NCI-H128 (cell line): ENCODE measurements at regions not wholly inside any gene's neighbourhood (a gene's known extent, or its start where the extent isn't known, plus 50 kb on each side); places are given as distances from the start of the nearest gene placed in this dataset.

Source experiments
- DNase-seq: peaks from one replicate; lab custom pipeline; 2025; ENCODE audit not compliant: unreplicated experiment; lab: John Stamatoyannopoulos, UW

- no peak for DNase-seq
Measured at GRCh38 chr13:80133631-80134261, 207.2 kb downstream of the SPRY2 start.

- no peak for DNase-seq
Measured at GRCh38 chr13:80132741-80133601, 208.0 kb downstream of the SPRY2 start.

DNA sequence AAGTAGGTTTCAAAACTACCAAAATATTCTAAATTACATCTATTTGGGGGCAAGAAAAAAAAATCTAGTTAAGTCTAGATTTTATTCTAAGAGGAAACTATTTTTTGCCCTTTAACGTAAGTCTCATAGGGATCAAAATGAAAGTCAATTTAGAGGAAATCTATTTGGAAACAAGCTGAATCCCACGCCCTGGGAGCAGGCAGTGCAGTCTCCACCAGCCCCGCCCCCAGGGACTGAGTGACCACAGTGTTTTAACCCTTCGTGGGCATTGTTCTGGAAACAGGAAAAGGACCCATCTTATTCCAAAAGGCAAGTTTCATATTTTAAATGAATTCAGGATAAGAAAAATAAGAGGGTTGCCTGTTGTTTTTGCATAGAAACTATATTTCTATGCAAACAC lies 209.7 kb downstream of the SPRY2 start:
- no peak for DNase-seq

- no peak for DNase-seq
Measured at GRCh38 chr13:80126389-80127068, 214.4 kb downstream of the SPRY2 start.

- no peak for DNase-seq
Measured at GRCh38 chr13:80123945-80124344, 217.0 kb downstream of the SPRY2 start.

GRCh38 chr13:80121038-80121437 lies 219.9 kb downstream of the SPRY2 start:
- DNase-seq: no peak

GRCh38 chr13:80118506-80118905 lies 222.4 kb downstream of the SPRY2 start:
- no peak for DNase-seq

GRCh38 chr13:80118099-80118498 lies 222.8 kb downstream of the SPRY2 start:
- no peak for DNase-seq

GRCh38 chr13:80117515-80117914 lies 223.4 kb downstream of the SPRY2 start:
- no peak for DNase-seq

DNA sequence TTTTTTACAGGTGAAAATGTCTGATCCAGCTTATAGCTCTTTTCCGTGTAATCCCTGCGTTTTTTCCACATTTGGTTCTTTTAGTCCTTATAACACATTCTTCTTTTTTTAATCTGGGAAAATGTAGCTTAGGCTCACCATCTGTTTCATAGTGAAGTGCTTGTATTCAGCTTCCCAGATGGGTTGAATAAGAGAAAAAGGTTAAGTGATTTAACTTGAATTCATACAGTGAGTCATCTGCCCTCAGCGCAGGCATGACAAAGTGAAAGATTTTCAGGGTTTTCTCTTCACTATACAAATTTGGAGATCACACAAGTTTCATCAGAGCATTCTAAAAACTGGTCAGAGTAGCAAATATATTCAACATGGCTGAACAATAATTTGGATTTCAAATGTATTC lies 224.8 kb downstream of the SPRY2 start:
- DNase-seq: no peak

DNA sequence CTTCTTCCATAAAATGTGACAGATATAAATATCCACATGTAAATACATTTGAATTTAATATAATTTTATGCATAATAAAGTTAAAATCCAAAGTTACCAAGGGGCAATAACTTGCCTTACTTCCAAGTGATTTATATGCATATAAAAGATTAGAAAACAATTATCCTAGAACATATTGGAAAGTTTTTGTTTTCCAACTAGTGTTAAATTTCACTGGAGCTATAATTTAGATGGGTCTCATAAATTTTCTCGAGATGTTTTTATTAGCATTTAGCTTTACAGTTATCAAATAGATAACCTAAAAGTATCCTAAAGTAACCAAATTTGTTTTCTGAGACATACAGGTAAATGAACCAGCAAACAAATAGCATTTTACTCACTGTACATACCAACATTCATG lies 225.3 kb downstream of the SPRY2 start:
- no peak for DNase-seq

DNA sequence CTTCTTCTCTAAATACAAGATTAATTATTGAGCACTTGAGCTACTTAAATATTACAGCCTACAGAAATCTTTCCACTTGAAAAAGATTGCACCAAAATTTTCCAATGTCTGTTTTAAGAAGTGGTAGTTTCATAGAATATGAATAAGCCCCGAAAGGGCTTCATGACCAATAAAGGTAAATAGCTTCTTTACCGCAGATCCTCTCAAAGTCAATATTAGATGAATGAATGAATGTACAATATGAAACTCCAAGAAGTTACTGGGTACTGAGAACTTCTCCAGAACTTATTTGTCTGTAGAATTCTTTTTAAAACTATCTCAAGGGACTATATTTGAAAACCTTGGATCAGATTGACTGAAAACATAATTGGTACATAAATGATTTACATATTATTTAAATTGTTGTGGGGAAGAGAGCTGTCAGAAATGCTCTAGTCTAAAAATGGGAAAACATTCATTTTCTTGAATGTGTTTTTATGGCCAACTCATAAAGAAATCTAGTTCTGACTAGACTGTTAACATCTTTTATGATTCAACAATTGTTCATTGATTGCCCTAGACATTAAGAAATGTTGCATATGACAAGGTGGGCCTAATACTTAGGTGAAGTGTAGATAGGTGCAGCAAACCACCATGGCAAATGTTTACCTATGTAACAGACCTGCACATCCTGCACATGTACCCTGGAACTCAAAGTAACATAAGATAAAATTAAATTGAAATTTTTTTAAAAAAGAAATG lies 227.0 kb downstream of the SPRY2 start:
- no peak for DNase-seq

- DNase-seq: no peak
Measured at GRCh38 chr13:80109303-80109702, 231.6 kb downstream of the SPRY2 start.

DNA sequence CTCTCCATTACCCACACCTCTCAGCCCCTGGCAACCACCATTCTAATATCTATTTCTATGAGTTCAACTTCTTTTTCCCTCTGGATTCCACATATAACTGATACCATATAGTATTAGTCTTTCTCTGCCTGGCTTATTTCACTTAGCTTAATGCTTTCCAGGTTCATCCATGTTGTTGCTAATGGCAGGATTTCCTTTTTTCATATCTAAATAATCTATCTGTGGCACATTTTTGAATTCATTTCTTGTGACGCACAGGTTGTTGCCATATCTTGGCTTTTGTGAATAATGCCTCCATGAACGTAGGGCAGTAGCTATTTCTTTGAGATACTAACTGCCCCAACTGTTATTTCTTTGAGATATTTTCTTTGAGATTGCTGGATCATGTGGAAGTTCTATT lies 235.6 kb downstream of the SPRY2 start:
- DNase-seq: no peak

DNA sequence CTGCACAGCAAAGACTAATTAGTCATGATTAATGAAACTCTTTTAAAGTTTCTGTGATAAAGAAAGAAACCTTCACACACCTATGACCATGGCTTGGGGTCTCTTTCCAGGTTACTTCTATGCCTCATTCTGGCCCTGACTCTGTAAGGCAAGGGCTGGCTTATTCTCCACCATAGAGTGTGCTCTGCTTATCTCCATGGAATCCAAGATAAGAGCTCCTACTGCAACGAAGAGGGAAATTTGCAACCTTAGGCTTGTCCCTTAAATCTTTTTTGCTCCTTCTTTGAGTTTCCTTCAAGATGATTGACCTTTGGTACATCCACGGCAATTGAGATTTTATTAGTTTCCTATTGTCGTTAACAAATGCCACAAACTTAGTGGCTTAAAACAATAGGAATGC lies 239.9 kb downstream of the SPRY2 start:
- DNase-seq: no peak

- DNase-seq: no peak
Measured at GRCh38 chr13:80100636-80101035, 240.3 kb downstream of the SPRY2 start.

- DNase-seq: no peak
Measured at GRCh38 chr13:80097561-80097960, 243.4 kb downstream of the SPRY2 start.

DNA sequence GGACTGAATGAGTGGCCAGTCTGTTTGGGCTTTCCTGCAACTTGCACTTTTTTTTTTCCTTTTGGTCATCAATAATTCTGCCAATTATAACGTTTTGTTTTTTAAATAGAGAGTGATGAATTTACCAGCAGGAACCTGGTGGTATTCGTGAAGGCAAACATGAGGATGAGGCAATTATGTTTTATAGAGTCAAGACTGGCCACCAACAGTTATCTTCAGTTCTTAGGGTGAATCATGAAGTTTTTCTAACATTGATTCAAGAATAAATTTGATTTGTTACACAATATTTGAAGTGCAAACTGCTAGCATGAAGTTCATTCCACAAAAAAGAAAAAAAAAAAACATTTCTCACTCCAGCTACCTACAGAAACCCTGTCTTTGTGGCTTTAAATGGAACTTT lies 244.5 kb downstream of the SPRY2 start:
- no peak for DNase-seq

- DNase-seq: no peak
Measured at GRCh38 chr13:80094526-80094925, 246.4 kb downstream of the SPRY2 start.

DNA sequence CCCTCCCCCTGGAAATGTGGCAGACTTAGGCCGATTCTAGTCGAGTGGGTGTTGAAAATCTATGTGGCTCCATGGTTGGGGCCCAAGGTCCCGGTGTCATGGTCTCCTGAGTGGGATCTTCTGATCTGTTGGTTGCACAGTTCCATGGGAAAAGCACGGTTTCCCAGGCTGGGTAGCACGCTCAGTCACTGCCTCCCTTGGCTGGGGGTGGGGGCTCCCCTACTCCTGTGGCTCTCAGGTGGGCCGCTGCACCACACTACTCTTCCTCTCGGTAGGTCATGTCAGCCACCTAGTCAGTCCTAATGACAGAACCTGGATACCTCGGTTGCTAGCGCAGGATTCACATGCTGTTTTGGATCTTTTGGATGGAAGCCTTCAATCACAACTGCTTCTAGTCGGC lies 247.0 kb downstream of the SPRY2 start:
- no peak for DNase-seq

DNA sequence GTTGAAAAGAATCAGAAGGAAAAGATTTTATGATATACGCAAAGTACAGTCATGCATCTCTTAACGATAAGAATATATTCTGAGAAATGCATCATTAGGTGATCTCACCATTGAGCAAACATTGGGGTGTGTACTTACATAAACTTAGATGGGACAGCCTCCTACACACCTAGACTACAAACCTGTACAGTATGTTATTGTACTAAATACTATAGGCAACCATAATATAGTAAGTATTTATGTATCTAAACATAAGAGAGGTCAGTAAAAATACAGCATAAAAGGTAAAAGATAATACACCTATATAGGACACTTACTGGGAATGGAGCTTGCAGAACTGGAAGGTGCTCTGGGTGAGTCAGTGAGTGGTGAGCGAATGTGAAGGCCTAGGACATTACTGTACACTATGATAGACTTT lies 254.6 kb downstream of the SPRY2 start:
- no peak for DNase-seq
